H1 (cell line): ENCODE measurements at regions not wholly inside any gene's neighbourhood (a gene's known extent, or its start where the extent isn't known, plus 50 kb on each side); places are given as distances from the start of the nearest gene placed in this dataset.

Experiments
- ATF3 ChIP-seq: IDR thresholded peaks from 2 replicates; pipeline ENCODE4 v1.6.1; 2011; ENCODE audit warnings: low read depth, mild to moderate bottlenecking, low read length; ENCODE audit not compliant: insufficient read depth
- BCL11A ChIP-seq, 2 experiments: IDR thresholded peaks; one replicate each; pipeline ENCODE4 v1.6.1; 2011; ENCODE audit warnings: low read depth in 2 of 2, low read length in 2 of 2, mild to moderate bottlenecking in 2 of 2
- BRCA1 ChIP-seq: IDR thresholded peaks from 2 replicates; pipeline ENCODE4 v1.6.1; 2012; ENCODE audit warnings: low read depth, low read length, improper control_type of control experiment
- CBX8 ChIP-seq: fragments of 300-800, 300-1000 bp; sonication (generic); IDR thresholded peaks from 2 replicates; pipeline ENCODE4 v1.7.1; 2016; ENCODE audit warnings: low read depth, low read length, borderline replicate concordance
- CEBPB ChIP-seq: IDR thresholded peaks from 2 replicates; pipeline ENCODE4 v1.6.1; 2012; ENCODE audit warnings: low read depth, low read length
- CHD1 ChIP-seq: IDR thresholded peaks from 2 replicates; pipeline ENCODE4 v1.6.1; 2012; ENCODE audit warnings: low read depth, low read length, improper control_type of control experiment
- HDAC2 ChIP-seq, 2 experiments: fragments of 300-600 bp in 1 of 2; sonication (generic) in 1 of 2; IDR thresholded peaks; 2 replicates each; pipeline ENCODE4 v1.6.1; 2011 to 2012; ENCODE audit warnings: low read depth in 2 of 2, low read length in 2 of 2, mild to moderate bottlenecking in 2 of 2, moderate library complexity in 2 of 2, borderline replicate concordance in 1 of 2, inconsistent platforms in 1 of 2
- RFX5 ChIP-seq: IDR thresholded peaks from 2 replicates; pipeline ENCODE4 v1.6.1; 2011; ENCODE audit warnings: low read depth, low read length, improper control_type of control experiment, borderline replicate concordance
- SIN3A ChIP-seq, 2 experiments: IDR thresholded peaks in 1 of 2; conservative IDR thresholded peaks in 1 of 2; 2 replicates each; pipeline ENCODE4 v1.6.1; 2011 to 2012; ENCODE audit warnings: low read length in 2 of 2, improper control_type of control experiment in 1 of 2, low read depth in 1 of 2, mild to moderate bottlenecking in 1 of 2
- SUZ12 ChIP-seq: fragments of 200-600 bp; sonication (generic); IDR thresholded peaks from 2 replicates; pipeline ENCODE4 v1.6.1; 2012; ENCODE audit warnings: mild to moderate bottlenecking, inconsistent platforms, low read length, moderate library complexity, mixed read lengths
- TCF12 ChIP-seq: IDR thresholded peaks from 2 replicates; pipeline ENCODE4 v1.6.1; 2011; ENCODE audit warnings: low read depth, mild to moderate bottlenecking, low read length
- TF ChIP-seq, protein P1 (sequence below): fragments of 300-600 bp; sonication (generic); IDR thresholded peaks from 2 replicates; pipeline ENCODE4 v1.7.1; 2012; ENCODE audit warnings: low read length, moderate library complexity, mild to moderate bottlenecking, inconsistent platforms; ENCODE audit not compliant: insufficient replicate concordance

- TF ChIP-seq, protein P1, sequence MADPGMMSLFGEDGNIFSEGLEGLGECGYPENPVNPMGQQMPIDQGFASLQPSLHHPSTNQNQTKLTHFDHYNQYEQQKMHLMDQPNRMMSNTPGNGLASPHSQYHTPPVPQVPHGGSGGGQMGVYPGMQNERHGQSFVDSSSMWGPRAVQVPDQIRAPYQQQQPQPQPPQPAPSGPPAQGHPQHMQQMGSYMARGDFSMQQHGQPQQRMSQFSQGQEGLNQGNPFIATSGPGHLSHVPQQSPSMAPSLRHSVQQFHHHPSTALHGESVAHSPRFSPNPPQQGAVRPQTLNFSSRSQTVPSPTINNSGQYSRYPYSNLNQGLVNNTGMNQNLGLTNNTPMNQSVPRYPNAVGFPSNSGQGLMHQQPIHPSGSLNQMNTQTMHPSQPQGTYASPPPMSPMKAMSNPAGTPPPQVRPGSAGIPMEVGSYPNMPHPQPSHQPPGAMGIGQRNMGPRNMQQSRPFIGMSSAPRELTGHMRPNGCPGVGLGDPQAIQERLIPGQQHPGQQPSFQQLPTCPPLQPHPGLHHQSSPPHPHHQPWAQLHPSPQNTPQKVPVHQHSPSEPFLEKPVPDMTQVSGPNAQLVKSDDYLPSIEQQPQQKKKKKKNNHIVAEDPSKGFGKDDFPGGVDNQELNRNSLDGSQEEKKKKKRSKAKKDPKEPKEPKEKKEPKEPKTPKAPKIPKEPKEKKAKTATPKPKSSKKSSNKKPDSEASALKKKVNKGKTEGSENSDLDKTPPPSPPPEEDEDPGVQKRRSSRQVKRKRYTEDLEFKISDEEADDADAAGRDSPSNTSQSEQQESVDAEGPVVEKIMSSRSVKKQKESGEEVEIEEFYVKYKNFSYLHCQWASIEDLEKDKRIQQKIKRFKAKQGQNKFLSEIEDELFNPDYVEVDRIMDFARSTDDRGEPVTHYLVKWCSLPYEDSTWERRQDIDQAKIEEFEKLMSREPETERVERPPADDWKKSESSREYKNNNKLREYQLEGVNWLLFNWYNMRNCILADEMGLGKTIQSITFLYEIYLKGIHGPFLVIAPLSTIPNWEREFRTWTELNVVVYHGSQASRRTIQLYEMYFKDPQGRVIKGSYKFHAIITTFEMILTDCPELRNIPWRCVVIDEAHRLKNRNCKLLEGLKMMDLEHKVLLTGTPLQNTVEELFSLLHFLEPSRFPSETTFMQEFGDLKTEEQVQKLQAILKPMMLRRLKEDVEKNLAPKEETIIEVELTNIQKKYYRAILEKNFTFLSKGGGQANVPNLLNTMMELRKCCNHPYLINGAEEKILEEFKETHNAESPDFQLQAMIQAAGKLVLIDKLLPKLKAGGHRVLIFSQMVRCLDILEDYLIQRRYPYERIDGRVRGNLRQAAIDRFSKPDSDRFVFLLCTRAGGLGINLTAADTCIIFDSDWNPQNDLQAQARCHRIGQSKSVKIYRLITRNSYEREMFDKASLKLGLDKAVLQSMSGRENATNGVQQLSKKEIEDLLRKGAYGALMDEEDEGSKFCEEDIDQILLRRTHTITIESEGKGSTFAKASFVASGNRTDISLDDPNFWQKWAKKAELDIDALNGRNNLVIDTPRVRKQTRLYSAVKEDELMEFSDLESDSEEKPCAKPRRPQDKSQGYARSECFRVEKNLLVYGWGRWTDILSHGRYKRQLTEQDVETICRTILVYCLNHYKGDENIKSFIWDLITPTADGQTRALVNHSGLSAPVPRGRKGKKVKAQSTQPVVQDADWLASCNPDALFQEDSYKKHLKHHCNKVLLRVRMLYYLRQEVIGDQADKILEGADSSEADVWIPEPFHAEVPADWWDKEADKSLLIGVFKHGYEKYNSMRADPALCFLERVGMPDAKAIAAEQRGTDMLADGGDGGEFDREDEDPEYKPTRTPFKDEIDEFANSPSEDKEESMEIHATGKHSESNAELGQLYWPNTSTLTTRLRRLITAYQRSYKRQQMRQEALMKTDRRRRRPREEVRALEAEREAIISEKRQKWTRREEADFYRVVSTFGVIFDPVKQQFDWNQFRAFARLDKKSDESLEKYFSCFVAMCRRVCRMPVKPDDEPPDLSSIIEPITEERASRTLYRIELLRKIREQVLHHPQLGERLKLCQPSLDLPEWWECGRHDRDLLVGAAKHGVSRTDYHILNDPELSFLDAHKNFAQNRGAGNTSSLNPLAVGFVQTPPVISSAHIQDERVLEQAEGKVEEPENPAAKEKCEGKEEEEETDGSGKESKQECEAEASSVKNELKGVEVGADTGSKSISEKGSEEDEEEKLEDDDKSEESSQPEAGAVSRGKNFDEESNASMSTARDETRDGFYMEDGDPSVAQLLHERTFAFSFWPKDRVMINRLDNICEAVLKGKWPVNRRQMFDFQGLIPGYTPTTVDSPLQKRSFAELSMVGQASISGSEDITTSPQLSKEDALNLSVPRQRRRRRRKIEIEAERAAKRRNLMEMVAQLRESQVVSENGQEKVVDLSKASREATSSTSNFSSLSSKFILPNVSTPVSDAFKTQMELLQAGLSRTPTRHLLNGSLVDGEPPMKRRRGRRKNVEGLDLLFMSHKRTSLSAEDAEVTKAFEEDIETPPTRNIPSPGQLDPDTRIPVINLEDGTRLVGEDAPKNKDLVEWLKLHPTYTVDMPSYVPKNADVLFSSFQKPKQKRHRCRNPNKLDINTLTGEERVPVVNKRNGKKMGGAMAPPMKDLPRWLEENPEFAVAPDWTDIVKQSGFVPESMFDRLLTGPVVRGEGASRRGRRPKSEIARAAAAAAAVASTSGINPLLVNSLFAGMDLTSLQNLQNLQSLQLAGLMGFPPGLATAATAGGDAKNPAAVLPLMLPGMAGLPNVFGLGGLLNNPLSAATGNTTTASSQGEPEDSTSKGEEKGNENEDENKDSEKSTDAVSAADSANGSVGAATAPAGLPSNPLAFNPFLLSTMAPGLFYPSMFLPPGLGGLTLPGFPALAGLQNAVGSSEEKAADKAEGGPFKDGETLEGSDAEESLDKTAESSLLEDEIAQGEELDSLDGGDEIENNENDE: no peak
- TF ChIP-seq CEBPB (no peak), RFX5 (no peak), SUZ12 (no peak), CHD1 (no peak), BCL11A (IDR thresholded peaks at IDR 0.05; ENCODE audit: low read depth in 2 of 2, low read length in 2 of 2) (no peak), ATF3 (no peak), TCF12 (no peak), BRCA1 (no peak), SIN3A (conservative IDR thresholded peaks at IDR 0.05 in 1 of 2, IDR thresholded peaks at IDR 0.05 in 1 of 2; ENCODE audit: low read depth in 1 of 2, low read length in 2 of 2) (no peak), CBX8 (no peak), HDAC2 (IDR thresholded peaks at IDR 0.05; ENCODE audit: borderline replicate concordance in 1 of 2, low read depth in 2 of 2, low read length in 2 of 2) (no peak)
Observed at GRCh38 chr3:5767304-5767703, 579.8 kb downstream of the EDEM1 start (continued).
